Hematopoietic multipotent progenitor cell treated with erythropoietin and hydrocortisone succinate and interleukin-3 and kit ligand, for 15 days (in vitro differentiated cells): ENCODE measurements at regions not wholly inside any gene's neighbourhood (a gene's known extent, or its start where the extent isn't known, plus 50 kb on each side); places are given as distances from the start of the nearest gene placed in this dataset.

ENCODE experiments used
- DNase-seq: peaks from one replicate; pipeline ENCODE4 v3.0.0-alpha.2; 2015; ENCODE audit warnings: low spot score

- DNase-seq: no peak
Measured at GRCh38 chr5:88396751-88397281, 128.2 kb upstream of the TMEM161B start.

- DNase-seq: no peak
Measured at GRCh38 chr5:88396000-88396535, 127.4 kb upstream of the TMEM161B start.

GRCh38 chr5:88395264-88395663, 126.6 kb upstream of the TMEM161B start:
- DNase-seq: no peak

- DNase-seq: no peak
Measured at GRCh38 chr5:88394536-88395175, 126.0 kb upstream of the TMEM161B start.

- DNase-seq: no peak
Measured at GRCh38 chr5:88393716-88394535, 125.3 kb upstream of the TMEM161B start.

- no peak for DNase-seq
Measured at GRCh38 chr5:88393042-88393441, 124.4 kb upstream of the TMEM161B start.

- DNase-seq: no peak
Measured at GRCh38 chr5:88391991-88392390, 123.3 kb upstream of the TMEM161B start.

- DNase-seq: no peak
Measured at GRCh38 chr5:88391116-88391515, 122.5 kb upstream of the TMEM161B start.

- DNase-seq: no peak
Measured at GRCh38 chr5:88390481-88390880, 121.8 kb upstream of the TMEM161B start.

GRCh38 chr5:88390096-88390441, 121.4 kb upstream of the TMEM161B start:
- DNase-seq: no peak

- no peak for DNase-seq
Measured at GRCh38 chr5:88389338-88390095, 120.9 kb upstream of the TMEM161B start.

GRCh38 chr5:88388476-88389337, 120.1 kb upstream of the TMEM161B start:
- no peak for DNase-seq

- no peak for DNase-seq
Measured at GRCh38 chr5:88384886-88385285, 116.2 kb upstream of the TMEM161B start.

- DNase-seq: no peak
Measured at GRCh38 chr5:88380332-88380731, 111.7 kb upstream of the TMEM161B start.

GRCh38 chr5:88377705-88378656, 109.3 kb upstream of the TMEM161B start:
- no peak for DNase-seq

- no peak for DNase-seq
Measured at GRCh38 chr5:88377240-88377639, 108.6 kb upstream of the TMEM161B start.

GRCh38 chr5:88376728-88377127, 108.1 kb upstream of the TMEM161B start:
- DNase-seq: no peak

GRCh38 chr5:88374391-88374790, 105.7 kb upstream of the TMEM161B start:
- no peak for DNase-seq

- no peak for DNase-seq
Measured at GRCh38 chr5:88370824-88371223, 102.2 kb upstream of the TMEM161B start.

- DNase-seq: no peak
Measured at GRCh38 chr5:88368201-88368600, 99.6 kb upstream of the TMEM161B start.
